Erythroblast (primary cell): ENCODE measurements at regions not wholly inside any gene's neighbourhood (a gene's known extent, or its start where the extent isn't known, plus 50 kb on each side); places are given as distances from the start of the nearest gene placed in this dataset.

Experiments
- GATA1 ChIP-seq: IDR thresholded peaks from 2 replicates; pipeline ENCODE4 v1.6.1; 2011; ENCODE audit warnings: low read depth, mild to moderate bottlenecking, control low read depth, low read length, moderate library complexity
- POLR2A ChIP-seq: IDR thresholded peaks from 2 replicates; pipeline ENCODE4 v1.6.1; 2011; ENCODE audit warnings: mild to moderate bottlenecking, low read length

DNA sequence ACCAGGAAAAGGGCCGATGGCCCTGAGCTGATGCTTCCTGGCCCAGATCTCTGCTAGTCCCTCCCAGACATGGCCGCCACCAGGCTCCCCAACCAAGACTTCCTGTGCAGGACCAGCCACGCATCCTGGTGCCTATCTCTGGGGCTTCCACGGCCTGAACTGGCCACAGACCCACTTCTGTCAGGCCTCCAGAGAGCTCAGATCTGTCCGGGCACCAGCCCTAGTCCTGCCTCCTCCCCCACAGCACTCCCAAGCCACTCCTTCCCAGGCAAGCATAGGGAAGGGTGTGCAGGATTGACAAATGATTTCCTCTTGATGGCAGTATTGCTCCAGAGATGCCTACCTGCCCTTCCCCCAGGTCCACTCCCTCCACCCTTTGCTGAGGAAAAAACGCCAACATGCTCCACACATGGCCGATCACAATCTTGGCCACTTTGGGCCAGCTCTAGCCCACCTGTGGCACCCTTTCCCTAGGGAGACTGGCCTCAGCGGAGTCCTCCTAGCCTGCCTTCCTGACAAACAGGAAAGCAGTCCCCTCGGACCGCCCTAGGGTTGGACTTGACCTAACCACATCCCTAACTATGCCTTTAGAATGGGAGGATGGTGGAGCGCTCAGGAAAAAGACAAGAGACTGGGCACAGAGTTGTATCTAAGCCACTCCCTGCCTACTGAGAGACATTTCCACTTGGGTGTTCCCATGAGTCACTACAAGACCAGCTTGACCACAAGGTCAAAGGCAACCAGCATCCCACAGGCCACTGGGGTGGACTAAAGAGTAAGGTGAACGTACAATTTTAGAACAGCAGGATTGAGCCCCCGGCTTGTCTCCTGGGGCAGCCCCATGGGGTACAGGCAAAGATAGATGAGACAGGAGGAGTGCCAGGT is 277.5 kb upstream of the AGTR2 start:
- TF ChIP-seq POLR2A (no peak), GATA1 (no peak)
